WERI-Rb-1 (cell line): ENCODE measurements at regions not wholly inside any gene's neighbourhood (a gene's known extent, or its start where the extent isn't known, plus 50 kb on each side); places are given as distances from the start of the nearest gene placed in this dataset.

Experiments
- DNase-seq: peaks from one replicate; pipeline ENCODE4 v3.0.0-alpha.2; 2020
- H3K27ac ChIP-seq: fragments of 250-450 bp; sonication (Bioruptor Pico); 2 replicates; pipeline ENCODE4 v1.5.1; 2020; ENCODE audit warnings: mild to moderate bottlenecking, moderate library complexity
- H3K27me3 ChIP-seq: fragments of 250-450 bp; sonication (Bioruptor Pico); 2 replicates; pipeline ENCODE4 v1.5.1; 2021; ENCODE audit warnings: mild to moderate bottlenecking, low read depth, moderate library complexity; ENCODE audit not compliant: insufficient read depth, severe bottlenecking
- H3K36me3 ChIP-seq: fragments of 250-450 bp; sonication (Bioruptor Pico); 2 replicates; pipeline ENCODE4 v1.5.1; 2020; ENCODE audit warnings: mild to moderate bottlenecking, moderate library complexity
- H3K4me3 ChIP-seq: 2 replicates; pipeline ENCODE4 v1.5.1; 2011; ENCODE audit warnings: low read depth, mild to moderate bottlenecking, control low read depth, low read length
- H3K9me3 ChIP-seq: fragments of 250-450 bp; sonication (Bioruptor Pico); 2 replicates; pipeline ENCODE4 v1.5.1; 2021; ENCODE audit warnings: mild to moderate bottlenecking, moderate library complexity; ENCODE audit not compliant: severe bottlenecking
- CTCF ChIP-seq: IDR thresholded peaks from 2 replicates; pipeline ENCODE4 v1.5.1; 2011; ENCODE audit warnings: low read depth, mild to moderate bottlenecking, control low read depth, inconsistent platforms, low read length

- no peak for TF ChIP-seq CTCF
- DNase-seq = no peak
- H3K36me3 ChIP-seq = no peaks in the 10 kb centered on the region
- H3K9me3 ChIP-seq = no peaks in the 10 kb centered on the region
- no peaks in the 10 kb centered on the region for H3K27me3 ChIP-seq
- no peak overlapping the region for H3K27ac ChIP-seq
- no peak overlapping the region for H3K4me3 ChIP-seq
These were observed 53.6 kb upstream of the PRPS1 start for GRCh38 chrX:107574711-107575110.

- TF ChIP-seq CTCF = no peak
- H3K9me3 ChIP-seq = no peaks in the 10 kb centered on the region
- no peak for DNase-seq
- H3K4me3 ChIP-seq = no peak overlapping the region
- no peaks in the 10 kb centered on the region for H3K27me3 ChIP-seq
- H3K27ac ChIP-seq = no peak overlapping the region
- H3K36me3 ChIP-seq = no peaks in the 10 kb centered on the region
These were observed 51.9 kb upstream of the PRPS1 start for GRCh38 chrX:107576392-107576791.

DNA sequence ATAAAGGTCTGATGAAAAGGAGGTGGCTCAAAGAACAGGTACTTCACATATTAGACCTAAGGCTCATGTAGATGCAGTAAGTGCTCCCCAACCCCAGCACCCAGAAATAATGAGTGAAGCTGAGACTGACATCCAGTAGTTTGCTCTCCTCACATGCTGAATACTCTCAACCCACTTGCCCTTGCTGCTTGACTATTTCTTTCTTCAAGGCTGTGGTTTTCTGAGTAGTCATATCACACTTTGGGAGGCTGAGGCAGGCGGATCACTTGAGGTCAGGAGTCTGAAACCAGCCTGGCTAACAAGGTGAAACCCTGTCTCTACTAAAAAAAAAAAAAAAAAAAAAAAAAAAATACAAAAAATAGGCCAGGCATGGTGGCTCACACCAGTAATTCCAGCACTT, 51.5 kb upstream of the PRPS1 start:
- no peaks in the 10 kb centered on the region for H3K9me3 ChIP-seq
- DNase-seq = no peak
- H3K27ac ChIP-seq = no peak overlapping the region
- H3K4me3 ChIP-seq = no peak overlapping the region
- TF ChIP-seq CTCF = no peak
- H3K36me3 ChIP-seq = no peaks in the 10 kb centered on the region
- H3K27me3 ChIP-seq = no peaks in the 10 kb centered on the region

DNA sequence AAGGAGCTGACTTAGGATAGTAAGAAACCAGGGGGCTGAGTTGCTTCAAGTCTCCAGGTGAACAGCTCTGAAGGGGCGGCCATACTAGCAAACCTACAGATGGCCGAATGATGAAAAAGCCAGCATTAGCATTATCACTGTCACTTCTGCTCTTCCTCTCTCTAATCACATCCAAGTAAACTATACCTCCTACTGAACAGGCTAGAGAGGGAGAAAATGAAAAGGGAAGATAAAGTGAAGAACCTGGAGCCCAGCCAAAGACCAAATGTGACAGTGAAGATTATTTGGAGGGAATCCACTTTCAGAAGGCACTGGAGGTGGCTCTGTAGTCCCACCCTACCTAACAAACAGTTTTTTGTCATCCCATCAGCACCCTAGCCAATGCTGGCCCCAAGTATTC, 50.4 kb upstream of the PRPS1 start:
- DNase-seq = no peak

More for the DNA sequence above, 50.4 kb upstream of the PRPS1 start:
- H3K27ac ChIP-seq = no peak overlapping the region
- no peak for TF ChIP-seq CTCF
- H3K9me3 ChIP-seq = no peaks in the 10 kb centered on the region
- H3K4me3 ChIP-seq = no peak overlapping the region
- H3K27me3 ChIP-seq = no peaks in the 10 kb centered on the region
- H3K36me3 ChIP-seq = no peaks in the 10 kb centered on the region
